ENCODE measurements at regions not wholly inside any gene's neighbourhood (a gene's known extent, or its start where the extent isn't known, plus 50 kb on each side); places are given as distances from the start of the nearest gene placed in this dataset.

DNA sequence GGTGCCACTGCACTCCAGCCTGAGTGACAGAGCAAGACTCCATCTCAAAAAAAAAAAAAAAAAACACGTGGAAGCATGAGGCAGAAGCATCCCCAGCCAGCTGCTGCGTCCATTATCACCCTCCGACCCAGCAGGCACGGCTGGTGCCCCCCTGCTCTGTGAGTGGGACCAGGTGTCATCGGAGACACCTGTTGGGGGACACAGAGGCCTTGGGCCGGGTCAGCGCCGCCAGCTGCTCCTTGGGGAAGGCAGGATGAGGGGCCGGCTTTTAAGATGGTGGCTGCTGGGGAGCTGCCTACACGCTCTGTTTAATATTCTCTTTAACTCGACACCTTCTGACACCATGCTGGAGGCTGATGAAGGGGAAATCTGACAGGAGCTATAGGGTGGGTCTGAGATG is 80.2 kb upstream of the RUFY1 start:
- Histone ChIP-seq H3K4me1 (replicated peaks) (no peaks in the 10 kb centered on the region), H3K9me3 (no peaks in the 10 kb centered on the region), H3K27ac (no peak overlapping the region), H3K4me3 (no peak overlapping the region), H3K27me3 (replicated peaks; ENCODE audit: insufficient read depth) (no peaks in the 10 kb centered on the region), H3K36me3 (no peaks in the 10 kb centered on the region)
- intact Hi-C loops (cut with DNase I): no loop called here
- 74% methylated on average over 11 of the region's 11 CpGs for WGBS
- no peak for DNase-seq (ENCODE audit: low spot score)
- TF ChIP-seq POLR2A (IDR thresholded peaks at IDR 0.05) (no peak), POLR2AphosphoS5 (IDR thresholded peaks at IDR 0.05) (no peak)
- TF ChIP-seq, protein P1, sequence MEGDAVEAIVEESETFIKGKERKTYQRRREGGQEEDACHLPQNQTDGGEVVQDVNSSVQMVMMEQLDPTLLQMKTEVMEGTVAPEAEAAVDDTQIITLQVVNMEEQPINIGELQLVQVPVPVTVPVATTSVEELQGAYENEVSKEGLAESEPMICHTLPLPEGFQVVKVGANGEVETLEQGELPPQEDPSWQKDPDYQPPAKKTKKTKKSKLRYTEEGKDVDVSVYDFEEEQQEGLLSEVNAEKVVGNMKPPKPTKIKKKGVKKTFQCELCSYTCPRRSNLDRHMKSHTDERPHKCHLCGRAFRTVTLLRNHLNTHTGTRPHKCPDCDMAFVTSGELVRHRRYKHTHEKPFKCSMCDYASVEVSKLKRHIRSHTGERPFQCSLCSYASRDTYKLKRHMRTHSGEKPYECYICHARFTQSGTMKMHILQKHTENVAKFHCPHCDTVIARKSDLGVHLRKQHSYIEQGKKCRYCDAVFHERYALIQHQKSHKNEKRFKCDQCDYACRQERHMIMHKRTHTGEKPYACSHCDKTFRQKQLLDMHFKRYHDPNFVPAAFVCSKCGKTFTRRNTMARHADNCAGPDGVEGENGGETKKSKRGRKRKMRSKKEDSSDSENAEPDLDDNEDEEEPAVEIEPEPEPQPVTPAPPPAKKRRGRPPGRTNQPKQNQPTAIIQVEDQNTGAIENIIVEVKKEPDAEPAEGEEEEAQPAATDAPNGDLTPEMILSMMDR (IDR thresholded peaks at IDR 0.05): no peak

DNA sequence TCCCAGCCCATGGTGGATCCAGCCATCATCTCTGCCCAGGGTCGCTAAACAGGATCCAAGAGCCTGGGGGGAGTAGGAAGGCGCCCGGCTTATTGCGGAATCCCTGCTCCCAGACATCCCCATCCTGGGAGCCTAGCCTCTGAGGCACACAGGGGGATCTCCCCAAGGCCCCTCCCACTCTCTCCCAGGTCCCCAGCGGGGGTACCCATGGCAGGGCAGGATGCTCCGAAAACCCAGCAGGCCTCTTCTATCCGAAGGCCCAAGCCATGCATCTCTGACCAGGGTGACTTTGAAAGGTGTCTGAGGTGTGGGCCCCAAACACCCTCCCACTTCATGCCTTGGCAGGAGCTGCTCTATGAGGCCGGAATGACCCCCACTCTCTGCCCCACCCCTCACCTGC is 81.7 kb upstream of the RUFY1 start:
- Histone ChIP-seq H3K4me1 (replicated peaks) (no peaks in the 10 kb centered on the region), H3K27ac (no peak overlapping the region), H3K4me3 (no peak overlapping the region), H3K9me3 (no peaks in the 10 kb centered on the region), H3K27me3 (replicated peaks; ENCODE audit: insufficient read depth) (no peaks in the 10 kb centered on the region), H3K36me3 (no peaks in the 10 kb centered on the region)
- no peak for DNase-seq (ENCODE audit: low spot score)
- WGBS: 80% methylated on average over 7 of the region's 8 CpGs
- intact Hi-C loops (cut with DNase I): no loop called here
- TF ChIP-seq POLR2A (IDR thresholded peaks at IDR 0.05): no peak
- TF ChIP-seq, protein P1 (IDR thresholded peaks at IDR 0.05): no peak
- TF ChIP-seq POLR2AphosphoS5 (IDR thresholded peaks at IDR 0.05): no peak

- H3K4me1 ChIP-seq (replicated peaks): no peaks in the 10 kb centered on the region
- WGBS: 92% methylated on average over 11 of the region's 11 CpGs
- intact Hi-C loops (cut with DNase I): no loop called here
- no peak overlapping the region for H3K4me3 ChIP-seq
- TF ChIP-seq POLR2AphosphoS5 (IDR thresholded peaks at IDR 0.05): no peak
- TF ChIP-seq, protein P1 (IDR thresholded peaks at IDR 0.05): no peak
- TF ChIP-seq POLR2A (IDR thresholded peaks at IDR 0.05): no peak
- no peaks in the 10 kb centered on the region for H3K27me3 ChIP-seq (replicated peaks; ENCODE audit: insufficient read depth)
- H3K27ac ChIP-seq: no peak overlapping the region
- no peaks in the 10 kb centered on the region for H3K36me3 ChIP-seq
- no peak for DNase-seq (ENCODE audit: low spot score)
- H3K9me3 ChIP-seq: no peaks in the 10 kb centered on the region
These were observed 82.9 kb upstream of the RUFY1 start for GRCh38 chr5:179467441-179467840.

DNA sequence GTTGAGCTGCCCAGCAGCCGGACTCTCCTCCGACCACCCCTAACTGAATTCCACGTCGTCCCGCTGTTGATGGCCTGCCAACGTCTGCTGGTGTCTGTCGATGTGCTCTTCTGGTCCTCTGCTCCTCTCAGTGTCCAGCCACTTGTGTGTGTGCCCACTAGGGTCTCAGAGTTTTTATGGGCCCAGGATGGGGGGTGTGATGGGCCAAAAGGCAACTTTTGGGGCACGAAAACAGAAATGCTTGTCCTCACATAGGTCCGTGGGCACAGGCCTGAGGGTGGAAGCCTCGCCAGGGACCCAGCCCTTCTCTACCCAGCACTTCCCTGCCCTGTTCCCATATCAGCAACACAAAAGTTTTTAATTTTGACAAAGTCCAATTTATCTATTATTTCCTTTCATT is 85.7 kb upstream of the RUFY1 start:
- no peak overlapping the region for H3K27ac ChIP-seq
- TF ChIP-seq POLR2A (IDR thresholded peaks at IDR 0.05) (no peak), POLR2AphosphoS5 (IDR thresholded peaks at IDR 0.05) (no peak)
- TF ChIP-seq, protein P1 (IDR thresholded peaks at IDR 0.05): no peak
- 94% methylated on average over 10 of the region's 10 CpGs for WGBS
- H3K36me3 ChIP-seq: no peaks in the 10 kb centered on the region
- H3K27me3 ChIP-seq (replicated peaks; ENCODE audit: insufficient read depth): no peaks in the 10 kb centered on the region
- no peaks in the 10 kb centered on the region for H3K9me3 ChIP-seq
- H3K4me1 ChIP-seq (replicated peaks): no peaks in the 10 kb centered on the region
- H3K4me3 ChIP-seq: no peak overlapping the region
- intact Hi-C loops (cut with DNase I): no loop called here
- no peak for DNase-seq (ENCODE audit: low spot score)

DNA sequence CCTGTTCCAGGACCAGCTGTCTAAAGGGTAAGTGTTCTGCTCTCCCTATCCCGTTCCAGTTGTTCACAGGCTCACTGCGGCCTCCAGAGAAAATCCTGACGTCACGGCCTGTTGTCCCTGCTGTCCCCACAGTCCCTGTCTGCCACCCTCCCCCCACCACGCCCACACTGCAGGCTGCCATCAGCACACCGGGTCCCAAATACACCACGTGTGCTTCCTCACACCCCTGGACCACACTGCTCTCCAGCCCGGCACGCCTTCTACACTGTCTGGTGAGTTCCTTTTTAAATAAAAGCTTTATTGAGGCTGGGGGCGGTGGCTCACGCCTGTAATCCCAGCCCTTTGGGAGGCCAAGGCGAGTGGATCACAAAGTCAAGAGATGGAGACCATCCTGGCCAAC is 88.3 kb upstream of the RUFY1 start:
- no peaks in the 10 kb centered on the region for H3K9me3 ChIP-seq
- H3K4me1 ChIP-seq (replicated peaks): no peaks in the 10 kb centered on the region
- DNase-seq (ENCODE audit: low spot score): no peak
- intact Hi-C loops (cut with DNase I): no loop called here
- no peaks in the 10 kb centered on the region for H3K36me3 ChIP-seq
- 85% methylated on average over 12 of the region's 12 CpGs for WGBS
- TF ChIP-seq, protein P1 (IDR thresholded peaks at IDR 0.05): no peak
- TF ChIP-seq POLR2AphosphoS5 (IDR thresholded peaks at IDR 0.05) (no peak), POLR2A (IDR thresholded peaks at IDR 0.05) (no peak)
- H3K27me3 ChIP-seq (replicated peaks; ENCODE audit: insufficient read depth): no peaks in the 10 kb centered on the region
- no peak overlapping the region for H3K27ac ChIP-seq
- no peak overlapping the region for H3K4me3 ChIP-seq

Measured in prostate gland (tissue), 2 donors.